Stimulated activated CD4-positive, alpha-beta T cell treated with anti-CD3 and anti-CD28 coated beads, TNF-alpha, amount 100 ng/mL, for 1 hour (primary cell): ENCODE measurements at regions not wholly inside any gene's neighbourhood (a gene's known extent, or its start where the extent isn't known, plus 50 kb on each side); places are given as distances from the start of the nearest gene placed in this dataset.
"Not testable (repeated sequence)": the region's sequence is repeated elsewhere in the genome, so short reads cannot be mapped to it uniquely, and the experiment has no call there.

Source experiments
- DNase-seq, 3 donors: peaks; one replicate each; pipeline ENCODE4 v3.0.0-alpha.2; 2020; ENCODE audit warnings: low read depth in 3 of 3, low spot score in 1 of 3

DNA sequence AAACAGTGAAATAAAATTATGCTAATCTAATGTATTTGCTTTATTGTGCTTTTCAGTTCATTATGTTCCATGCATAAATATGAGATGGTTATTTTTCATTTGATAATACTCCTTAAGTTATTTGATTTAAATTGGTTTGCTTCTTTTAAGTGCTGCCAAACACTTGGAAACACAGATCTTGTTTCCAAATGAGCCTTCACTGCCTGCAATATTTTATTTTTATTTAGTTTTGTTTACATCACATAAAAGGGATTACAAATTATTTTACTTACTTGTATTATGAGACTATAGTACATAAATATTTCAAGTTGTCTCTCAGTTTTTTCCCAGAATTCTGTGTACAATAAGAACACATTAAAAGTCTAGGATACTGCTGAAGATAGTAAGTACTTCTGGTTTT lies 1662.4 kb upstream of the B3GALT2 start:
- DNase-seq = no peak

DNA sequence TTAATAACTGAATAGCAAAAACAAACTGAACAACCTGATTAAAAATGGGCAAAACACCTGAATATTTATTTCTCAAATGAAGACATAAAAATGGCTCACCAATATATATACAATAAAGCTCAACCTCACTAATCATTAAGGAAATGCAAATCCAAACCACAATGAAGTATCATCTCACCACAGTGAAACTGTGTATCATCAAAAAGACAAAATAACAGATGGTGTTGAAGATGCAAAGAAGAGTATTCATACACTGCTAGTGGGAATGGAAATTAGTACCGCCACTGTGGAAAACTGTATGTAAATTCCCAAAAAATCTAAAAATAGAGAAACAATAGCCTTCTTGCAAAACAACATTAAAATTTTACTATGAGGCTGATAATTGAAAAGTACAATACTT lies 1660.1 kb upstream of the B3GALT2 start:
- DNase-seq = no peak

DNA sequence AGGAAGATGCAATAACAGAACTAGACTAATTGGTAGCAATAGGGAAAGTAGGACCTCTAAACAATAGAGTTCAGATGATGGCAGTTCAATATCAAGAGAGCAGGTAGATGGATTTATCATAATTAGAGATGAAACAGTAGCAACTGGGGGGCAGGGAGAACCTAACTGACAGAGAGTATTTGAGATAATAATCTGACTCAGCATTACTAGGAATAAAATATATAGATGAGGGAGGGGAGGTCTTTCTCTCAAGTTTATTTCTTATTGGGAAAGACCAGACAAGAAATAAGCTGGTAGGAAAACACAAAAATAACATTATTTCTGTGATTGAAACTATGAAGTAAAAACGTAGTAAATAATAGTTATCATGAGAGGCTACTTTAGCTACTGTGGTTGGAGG lies 1656.7 kb upstream of the B3GALT2 start:
- no peak for DNase-seq

DNA sequence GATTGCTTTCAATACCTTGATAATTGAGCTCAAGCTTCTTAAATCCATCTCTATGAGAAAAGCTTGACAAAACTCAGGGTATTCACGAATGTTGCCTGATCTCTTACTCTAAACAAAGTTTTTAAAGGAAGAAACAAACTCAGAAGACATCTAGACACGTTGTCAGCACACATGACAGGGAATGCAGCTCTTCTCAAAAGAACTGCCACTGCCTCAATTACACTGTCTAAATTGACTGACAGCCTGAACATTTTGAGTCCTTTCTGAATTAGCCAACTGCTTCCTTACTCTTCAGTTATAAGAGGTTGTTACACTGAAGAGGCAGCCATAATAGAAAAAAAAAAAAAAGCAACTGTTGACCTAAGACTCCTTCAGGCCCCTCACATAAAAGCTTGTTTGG lies 1646.7 kb upstream of the B3GALT2 start:
- DNase-seq = no peak

DNA sequence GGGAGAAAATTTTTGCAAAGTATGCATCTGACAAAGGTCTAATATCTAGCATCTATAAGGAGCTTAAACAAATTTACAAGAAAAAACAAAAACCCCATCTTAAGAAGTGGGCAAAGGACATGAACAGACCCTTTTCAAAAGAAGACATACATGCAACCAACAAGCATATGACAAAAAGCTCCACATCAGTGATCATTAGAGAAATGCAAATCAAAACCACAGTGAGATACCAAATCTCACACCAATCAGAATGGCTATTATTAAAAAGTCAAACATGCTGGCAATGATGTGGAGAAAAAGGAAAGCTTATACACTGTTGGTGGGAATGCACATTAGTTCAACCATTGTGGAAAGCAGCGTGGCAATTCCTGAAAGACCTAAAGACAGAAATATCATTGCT lies 1645.2 kb upstream of the B3GALT2 start:
- DNase-seq = not testable (repeated sequence)

DNA sequence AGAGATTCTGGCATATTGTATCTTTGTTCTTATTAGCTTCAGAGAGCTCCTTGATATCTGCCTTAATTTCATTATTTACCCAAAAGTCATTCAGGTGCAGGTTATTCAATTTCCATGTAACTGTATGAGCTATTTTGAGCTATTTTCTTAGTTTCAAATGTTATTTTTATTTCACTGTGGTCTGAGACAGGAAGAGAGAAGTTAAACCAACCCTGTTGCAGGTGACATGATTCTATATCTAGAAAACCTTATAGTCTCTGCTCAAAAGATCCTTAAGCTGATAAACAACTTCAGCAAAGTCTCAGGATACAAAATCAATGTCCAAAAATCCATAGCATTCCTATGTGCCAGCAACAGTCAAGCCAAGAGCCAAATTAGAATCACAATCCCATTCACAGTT lies 1644.0 kb upstream of the B3GALT2 start:
- DNase-seq = no peak

DNA sequence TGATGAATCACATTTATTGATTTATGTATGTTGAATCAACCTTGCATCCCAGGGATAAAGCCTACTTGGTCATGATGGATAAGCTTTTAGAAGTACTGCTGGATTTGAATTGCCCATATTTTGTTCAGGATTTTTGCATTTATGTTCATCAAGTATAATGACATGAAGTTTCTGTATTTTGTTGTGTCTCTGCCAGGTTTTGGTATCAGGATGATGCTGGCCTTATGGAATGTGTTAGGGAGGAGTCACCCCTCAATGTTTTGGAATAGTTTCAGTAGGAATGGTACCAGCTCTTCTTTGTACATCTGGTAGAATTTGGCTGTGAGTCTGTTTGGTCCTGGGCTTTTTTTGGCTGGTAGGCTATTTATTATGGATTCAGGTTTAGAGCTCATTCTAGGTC lies 1643.1 kb upstream of the B3GALT2 start:
- DNase-seq = no peak

DNA sequence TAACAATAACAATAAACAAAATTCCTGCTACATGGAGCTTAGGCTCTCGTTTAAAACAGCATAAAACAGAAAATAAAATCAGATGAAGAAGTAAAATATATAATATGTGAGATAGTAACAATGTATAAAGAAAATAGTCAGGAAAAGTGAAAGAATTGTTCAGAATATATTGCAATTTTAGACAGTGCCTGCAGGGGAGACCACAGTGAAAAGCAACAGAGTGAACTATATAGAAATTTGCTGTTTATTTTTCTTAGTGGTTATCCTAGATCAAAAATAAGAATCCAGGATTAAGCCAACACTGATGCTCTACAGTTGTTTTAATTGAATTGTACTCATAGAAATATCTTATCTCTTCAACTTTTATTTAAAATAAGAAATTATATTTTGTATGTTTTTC lies 1639.0 kb upstream of the B3GALT2 start:
- no peak for DNase-seq

DNA sequence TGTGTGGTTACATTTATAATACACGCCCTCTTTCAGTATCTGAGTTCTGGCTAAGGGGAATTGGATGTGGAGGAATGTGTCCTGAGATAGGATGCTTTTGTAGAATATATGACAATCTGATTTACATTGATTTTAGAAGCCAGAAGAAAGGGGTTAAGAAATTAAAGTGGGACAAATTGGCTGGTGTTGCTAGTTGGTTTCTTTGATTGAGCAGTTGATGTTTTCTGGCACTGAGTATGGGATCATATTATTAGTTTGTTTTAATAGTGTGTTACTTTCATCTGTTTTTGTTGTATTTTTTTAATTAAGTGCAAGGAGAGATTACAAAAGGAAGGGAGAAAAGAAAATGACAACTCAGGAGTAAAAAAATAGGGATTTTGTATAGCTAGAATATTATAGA lies 1634.7 kb upstream of the B3GALT2 start:
- DNase-seq = no peak

DNA sequence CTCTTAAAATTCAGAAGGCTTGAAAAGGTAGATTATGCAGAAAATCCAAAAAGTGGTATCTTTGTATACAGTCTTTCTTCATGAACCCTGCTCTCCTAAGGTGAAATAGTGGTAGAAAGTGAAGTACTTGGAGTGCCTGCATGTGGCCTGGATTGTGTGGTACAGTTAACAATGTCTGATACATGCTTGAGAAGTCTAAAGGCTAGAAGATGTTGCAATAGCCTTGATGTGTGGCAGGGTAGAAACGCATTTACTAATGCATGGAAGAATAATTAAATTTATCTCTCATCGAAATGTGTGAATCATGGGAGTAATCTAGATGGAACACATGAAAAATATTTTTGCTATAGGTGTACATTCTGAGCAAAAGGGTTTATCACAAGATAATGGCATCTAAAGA lies 1632.3 kb upstream of the B3GALT2 start:
- no peak for DNase-seq

DNA sequence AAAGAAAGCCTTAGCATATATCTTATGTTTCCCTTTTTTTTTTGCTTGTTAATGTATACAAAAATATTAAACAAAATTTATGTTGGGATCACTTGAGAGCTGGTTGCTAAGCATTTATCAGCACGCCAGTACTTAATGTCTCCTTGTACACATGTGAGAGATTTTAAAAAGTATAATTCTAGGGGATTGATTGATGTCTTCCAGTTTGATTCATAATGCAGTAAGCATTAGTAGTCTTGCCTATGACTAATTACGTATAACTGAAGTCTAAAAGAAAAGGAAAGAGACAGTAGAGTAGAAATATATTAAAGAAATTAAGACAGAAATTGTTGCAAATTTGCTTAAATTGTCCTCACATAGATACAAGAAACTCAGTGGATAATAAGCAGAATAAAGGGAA lies 1630.4 kb upstream of the B3GALT2 start:
- DNase-seq = no peak

DNA sequence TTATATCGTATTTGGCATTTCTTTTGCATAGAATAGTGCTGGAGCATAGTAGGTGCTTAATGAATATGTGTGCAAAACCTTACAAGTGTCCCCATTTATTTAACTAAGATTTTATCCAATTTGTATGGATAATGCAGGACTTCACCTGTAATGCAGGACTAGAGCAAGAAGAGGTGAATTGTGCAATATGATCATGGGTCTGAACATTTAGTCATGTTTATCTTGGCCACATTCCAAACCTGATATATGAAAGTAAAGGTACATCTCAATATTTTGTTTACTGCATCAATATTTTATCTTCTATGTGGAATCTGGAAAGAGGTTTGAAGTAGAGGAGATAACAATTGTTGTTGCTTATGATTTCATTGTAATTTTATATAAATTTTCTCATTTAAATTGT lies 1626.7 kb upstream of the B3GALT2 start:
- no peak for DNase-seq

DNA sequence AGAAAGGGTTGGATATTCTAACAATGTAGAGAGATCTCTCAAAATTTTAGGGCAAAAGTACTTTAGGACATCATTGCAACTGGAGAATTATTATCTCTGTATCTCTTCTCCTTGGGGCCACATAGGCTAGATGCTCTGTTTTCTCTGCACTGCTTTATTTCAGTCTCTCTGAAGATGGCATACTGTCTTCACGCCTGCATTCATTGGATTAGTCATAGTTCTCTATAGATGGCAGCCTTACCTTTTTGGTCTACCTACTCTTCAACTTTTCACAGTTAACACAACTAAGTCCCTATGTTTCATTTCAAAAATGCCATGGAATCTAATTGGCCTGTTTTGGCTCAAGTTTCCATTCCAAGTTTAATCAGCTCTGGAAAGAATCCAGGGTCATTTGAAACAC lies 1623.3 kb upstream of the B3GALT2 start:
- no peak for DNase-seq

DNA sequence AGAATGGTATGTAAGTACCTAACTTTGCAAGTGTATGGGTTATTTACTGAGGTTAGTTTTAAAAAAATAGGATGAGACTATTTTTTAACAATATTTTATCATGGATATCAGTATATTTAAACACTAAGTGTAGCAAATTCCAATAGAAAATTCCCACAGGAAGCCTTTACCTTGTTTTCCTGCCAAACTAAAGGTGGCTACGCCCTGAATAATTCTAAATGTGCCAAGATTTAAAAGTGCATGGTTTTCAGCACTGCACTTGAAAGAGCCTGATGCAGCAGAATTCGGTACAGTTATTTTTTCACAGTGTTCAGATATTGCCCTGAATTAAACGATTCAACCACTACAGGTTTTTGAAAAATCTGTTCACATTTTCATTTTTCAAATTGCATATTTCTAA lies 1622.8 kb upstream of the B3GALT2 start:
- DNase-seq = no peak

DNA sequence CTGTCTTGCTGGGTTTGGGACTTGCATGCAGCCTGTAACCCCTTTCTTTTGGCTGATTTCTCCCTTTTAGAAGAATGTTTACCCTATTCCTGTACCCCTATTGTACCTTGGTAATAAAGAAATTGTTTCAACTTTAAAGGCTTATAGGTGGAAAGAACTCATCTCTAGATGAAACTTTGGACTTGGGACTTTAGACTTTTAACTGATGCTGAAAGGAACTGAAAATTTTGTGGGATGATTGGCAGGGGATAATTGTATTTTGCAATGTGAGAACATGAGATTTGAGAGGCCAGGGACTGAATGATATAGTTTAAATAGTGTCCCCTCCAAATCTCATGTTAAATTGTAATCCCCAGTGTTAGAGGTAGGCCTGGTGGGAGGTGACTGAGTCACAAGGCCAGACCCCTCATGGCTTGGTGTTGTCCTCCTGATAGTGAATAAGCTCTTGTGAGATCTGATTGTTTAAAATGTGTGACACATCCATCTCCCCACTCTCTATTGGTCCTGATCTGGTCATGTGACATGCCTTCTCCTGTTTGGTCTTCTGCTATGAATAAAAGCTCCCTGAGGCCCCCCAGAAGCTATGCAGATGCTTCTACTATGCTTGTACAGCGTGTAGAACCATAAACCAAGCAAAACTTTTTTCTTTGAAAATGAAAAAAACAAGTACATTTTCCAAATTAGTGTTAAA lies 1621.3 kb upstream of the B3GALT2 start:
- no peak for DNase-seq

DNA sequence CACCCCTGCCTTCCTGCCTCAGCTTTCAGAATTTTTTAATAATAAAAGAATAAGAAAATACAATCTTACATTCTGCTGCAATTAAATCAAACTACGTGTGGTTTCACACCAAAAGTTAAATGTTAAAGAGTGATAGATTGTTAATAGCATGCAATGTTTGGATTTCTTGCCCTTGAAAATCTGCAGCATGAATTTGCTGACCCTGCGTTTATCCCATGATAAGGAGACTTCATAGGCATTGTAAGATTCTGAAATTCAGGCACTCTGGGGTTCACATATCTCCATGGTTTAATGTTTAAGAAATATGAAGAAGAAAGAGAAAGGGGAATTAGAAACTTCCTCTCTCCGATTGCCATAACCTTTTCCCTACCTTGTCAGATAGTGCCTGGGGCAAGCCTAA lies 1616.2 kb upstream of the B3GALT2 start:
- no peak for DNase-seq

DNA sequence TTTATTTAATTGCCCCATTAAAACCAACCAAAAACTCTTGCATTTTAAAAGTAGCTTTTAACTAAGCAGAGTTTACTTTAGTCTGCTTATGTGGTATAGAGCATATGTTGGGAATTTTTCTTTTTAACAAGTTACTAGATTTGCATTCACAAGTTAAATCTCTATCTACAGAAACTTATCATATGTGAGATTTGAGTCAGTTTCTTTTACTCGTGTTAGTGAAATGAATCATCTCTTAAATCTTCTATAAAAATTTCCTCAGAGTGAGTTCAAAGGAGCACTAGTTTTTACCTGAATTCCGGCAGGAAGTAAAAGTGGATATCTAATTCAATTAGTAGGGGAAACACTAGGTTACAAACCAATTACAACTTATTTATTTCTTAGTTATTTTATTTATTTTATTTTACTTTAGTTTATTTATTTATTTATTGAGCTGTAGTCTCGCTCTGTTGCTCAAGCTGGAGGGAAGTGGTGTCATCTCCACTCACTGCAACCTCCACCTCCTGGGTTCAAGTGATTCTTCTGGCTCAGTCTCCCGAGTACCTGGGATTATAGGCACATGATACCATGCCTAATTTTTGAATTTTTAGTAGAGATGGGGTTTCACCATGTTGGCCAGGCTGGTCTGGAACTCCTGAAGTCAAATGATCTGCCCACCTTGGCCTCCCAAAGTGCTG lies 1609.6 kb upstream of the B3GALT2 start:
- no peak for DNase-seq

DNA sequence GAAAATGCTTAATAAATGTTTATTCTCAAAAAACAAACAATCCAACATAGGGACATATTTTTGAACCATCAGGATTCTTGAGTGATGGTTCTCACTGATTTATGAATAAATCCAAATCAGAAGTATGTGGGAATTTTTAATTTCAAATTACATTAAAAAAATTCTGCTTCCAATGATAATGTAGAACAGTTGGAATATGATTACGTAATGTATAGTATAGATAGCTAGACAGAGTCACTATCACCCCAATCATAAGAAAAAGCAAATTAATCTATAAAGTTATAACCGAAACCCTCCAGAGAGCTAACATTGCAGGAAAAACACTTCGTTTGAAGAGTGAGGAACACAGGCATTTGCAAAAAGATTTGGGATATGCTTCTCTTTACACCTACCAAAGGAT lies 1600.6 kb upstream of the B3GALT2 start:
- no peak for DNase-seq

DNA sequence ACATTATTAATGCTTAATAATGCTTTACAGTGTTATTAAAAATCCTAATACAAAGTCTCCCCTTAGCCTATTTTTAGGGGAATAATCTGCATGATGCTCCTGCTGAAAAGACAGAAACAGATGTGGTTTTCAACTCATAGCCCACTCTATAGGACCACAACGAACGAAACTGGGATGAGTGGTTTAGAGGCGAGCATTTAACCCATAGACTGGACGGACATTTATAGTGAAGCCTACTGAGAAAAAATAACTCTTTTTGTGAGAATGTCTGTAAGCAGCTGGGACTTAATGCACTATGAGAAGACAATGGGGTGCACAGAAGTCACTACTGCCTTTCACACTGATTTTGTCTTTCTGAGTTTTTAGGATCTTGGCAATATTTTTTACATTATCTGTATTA lies 1599.6 kb upstream of the B3GALT2 start:
- no peak for DNase-seq

DNA sequence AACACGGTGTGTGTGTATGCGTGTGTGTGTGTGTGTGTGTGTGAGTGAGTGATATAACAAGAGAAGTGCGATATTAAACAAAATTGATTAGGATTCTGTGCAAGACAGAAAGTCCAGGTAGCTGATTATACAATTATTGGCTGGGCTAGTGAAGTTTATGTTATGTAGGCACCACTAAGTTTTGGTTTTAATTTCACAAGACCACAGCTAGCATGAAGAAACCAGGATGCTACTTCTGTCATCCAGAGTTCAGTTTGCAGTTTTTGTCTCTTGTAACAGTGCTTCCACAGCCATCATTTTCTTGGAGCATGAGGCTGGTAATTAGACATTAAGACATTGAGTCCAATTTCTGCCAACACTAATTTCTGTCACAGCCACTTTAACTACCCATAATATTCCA lies 1590.2 kb upstream of the B3GALT2 start:
- DNase-seq = no peak

DNA sequence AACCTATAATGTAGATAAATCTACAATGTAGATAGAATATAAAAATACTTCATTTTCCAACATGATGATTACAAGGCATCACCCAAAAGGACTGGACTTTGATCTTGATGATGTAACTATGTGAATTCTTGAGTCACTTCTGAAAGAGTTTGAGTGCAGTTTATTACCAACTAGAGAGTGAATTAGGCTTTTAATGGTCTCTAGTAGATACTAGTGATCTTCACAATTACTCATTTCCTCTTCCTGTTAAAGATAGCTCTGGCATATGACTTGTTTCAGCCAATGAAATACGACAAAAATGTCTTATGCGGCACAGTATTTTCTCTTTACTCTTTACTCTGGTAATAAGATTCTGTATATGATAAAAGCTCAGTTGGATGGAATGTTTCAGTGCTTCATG lies 1588.1 kb upstream of the B3GALT2 start:
- DNase-seq = no peak

DNA sequence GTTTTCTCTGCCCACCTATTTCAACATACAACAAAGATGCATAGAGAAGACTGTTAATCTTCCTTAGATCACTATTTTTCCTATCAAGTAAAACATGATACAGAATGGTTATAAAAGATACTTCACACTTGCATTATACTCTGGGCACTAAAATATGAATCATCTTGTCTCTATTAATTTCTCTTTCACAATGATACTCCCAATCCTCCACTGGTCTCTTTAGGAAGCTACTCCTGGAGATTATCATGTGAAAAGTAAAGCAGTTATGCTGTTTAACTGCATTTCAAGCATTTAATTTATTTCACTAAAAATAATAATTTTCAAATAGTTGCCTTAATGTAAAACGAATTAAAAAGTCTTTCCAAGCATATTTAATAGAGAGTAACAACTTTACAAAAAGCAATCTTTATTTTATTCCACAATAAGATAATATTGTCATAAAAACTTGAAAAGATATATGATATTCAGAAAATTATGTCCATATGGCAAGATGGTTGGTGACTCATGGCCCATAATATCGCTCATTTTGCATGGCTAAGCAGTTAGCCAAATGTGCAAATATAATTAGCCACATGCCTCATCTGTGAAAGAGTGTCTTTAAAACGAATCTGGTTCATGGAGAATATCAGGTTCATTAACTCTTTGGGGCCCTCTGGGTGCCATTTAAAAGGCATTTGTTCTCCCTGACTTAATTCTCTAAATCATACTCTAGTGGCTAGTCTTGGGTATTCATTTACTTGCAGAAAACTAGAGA lies 1569.0 kb upstream of the B3GALT2 start:
- no peak for DNase-seq
